HG03103 (cell line): ENCODE measurements at regions not wholly inside any gene's neighbourhood (a gene's known extent, or its start where the extent isn't known, plus 50 kb on each side); places are given as distances from the start of the nearest gene placed in this dataset.

ENCODE experiments used
- ATAC-seq: cut with Tn5 transposase; IDR thresholded peaks from one replicate; pipeline ENCODE4 v1.9.1; 2021; ENCODE audit warnings: low read depth; ENCODE audit not compliant: unreplicated experiment

DNA sequence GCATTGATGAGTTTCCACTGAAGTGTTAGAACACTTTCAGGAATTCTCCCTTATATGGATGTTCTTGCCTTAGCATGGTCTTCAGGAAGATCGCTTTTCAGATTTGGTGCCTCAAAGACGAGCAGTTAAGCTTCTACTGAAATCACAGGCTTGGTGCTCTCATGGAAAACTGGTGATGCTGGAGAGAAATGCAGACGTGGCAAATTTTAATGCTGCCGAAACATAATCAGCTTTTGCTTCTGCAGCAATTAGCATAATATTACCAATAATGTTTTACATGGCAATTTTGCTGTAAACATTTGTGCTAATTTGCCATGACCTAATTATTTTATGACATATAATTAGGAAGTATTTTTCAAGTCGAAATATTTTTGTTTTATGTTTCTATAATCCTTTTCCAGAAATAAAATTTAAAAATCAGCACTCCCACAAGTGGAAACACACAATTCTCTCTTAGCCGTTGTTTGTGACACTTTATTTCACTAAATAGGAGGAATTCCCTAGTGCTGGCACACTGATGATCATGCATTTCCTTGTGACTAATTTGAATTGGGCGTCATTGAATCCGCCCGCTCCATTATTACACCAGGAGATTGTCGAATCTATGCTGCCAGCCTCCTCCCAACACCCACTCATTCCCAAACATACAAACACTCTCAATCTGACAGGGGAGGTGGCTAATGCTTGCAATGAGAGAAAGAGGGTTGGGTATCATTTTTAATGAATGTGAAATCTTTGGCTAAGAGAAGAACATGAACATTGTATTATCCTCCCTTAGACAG is 506.8 kb upstream of the PPP2R3A start:
- no peak for ATAC-seq

DNA sequence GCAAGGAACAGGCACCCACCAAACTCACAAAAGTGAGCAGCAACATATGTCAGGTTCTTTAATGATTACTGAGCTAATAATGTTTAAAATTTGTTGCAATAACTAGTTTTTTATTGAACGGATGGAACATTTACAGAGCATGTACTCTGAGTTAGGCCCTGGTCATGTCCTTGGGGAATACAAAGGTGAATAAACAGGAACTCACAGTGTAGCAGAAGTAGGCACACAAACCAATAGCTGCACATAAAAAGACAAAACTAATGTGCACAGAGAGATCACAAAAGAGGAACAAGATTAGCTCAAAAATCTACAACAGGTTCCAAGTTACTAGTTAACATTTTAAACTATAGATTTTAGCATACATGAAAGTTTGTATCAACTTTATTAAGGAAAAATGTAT is 505.3 kb upstream of the PPP2R3A start:
- no peak for ATAC-seq

DNA sequence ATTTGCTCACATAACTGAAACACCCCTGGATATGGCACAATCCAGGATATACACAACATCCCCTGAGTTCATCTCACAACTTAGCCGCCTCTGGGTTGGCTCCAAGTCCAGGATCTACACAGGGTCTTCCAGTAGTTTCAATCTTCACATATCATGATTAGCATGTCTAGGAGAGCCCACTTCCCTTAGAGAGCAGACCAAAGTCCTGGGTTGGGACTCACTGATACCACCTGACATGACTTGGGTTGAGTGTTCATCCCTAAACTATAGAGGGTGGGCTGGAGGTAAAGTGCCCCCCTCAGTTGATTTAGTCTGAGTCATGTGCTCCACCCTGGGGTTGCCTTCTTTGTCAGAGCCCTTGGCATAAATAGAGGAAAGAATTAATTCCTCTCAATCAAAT is 493.6 kb upstream of the PPP2R3A start:
- ATAC-seq = no peak

DNA sequence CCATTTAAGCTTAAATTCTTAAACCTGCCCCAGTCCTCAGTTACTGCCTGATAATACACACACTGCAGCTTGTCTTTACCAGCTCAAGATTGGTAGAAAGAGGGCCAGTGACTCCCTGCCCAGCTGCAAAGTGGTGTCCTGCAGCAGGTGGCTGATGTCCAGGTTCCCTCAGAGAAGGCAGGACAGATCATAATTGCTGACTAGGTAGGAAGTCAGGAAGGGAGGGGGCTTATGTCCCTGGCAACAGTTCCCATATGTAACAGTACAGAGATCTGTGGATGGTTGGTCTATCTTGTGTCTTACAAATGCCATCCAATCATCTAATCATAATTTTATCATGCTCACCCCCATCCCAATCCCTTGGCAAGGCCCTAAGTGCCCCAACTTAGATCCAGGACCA is 492.1 kb upstream of the PPP2R3A start:
- no peak for ATAC-seq

DNA sequence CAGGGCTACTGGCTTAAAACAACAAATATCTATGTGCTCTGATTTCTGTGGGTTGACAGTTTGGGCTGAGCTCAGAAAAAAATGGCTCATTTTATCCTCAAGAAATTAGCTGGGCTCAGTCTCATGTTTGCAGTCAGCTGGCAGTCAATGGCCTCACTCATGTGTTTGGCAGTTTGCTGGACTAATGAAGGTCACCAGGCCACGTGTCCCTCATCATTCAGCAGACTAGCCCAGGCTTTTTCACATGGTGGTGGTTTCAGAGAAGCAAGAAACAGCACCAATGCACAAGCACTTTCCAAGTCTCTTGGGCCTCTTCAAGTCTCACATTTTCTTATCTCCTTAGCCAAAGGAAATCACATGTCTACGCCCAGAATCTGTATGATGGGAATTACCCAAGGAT is 478.3 kb upstream of the PPP2R3A start:
- ATAC-seq = no peak

DNA sequence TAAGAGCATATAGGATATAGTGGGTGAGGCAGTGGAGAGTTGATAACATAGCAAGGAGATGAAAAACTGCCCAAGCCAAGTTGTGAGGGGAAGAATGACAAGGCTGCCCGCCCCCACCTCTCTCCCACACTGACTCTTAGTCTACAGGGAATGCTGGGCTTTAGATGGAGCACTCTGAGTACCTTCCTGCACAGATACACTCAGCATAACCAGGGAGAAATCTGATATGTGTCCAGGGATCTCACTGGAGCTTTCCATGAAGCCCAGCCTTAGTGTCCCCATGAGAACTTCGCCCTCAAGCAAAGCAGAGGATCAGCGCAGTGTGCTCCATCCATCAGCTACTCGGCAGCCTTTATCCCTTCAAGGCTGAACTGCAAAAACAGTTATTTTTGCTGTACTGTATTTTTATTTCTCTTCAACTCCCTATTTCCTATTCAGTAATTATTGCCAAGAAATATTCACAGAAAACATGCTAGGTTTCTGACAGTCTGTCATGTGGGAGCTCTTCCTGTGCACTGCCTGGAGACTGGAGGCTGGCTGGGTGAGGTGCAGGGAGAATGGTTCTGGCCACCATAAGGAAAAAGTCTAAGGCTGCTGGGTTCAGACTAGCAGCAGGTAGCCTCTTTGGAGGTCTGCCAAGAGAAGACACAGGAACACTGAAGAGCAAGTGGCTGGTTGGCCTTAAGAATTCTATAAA is 475.2 kb upstream of the PPP2R3A start:
- no peak for ATAC-seq

DNA sequence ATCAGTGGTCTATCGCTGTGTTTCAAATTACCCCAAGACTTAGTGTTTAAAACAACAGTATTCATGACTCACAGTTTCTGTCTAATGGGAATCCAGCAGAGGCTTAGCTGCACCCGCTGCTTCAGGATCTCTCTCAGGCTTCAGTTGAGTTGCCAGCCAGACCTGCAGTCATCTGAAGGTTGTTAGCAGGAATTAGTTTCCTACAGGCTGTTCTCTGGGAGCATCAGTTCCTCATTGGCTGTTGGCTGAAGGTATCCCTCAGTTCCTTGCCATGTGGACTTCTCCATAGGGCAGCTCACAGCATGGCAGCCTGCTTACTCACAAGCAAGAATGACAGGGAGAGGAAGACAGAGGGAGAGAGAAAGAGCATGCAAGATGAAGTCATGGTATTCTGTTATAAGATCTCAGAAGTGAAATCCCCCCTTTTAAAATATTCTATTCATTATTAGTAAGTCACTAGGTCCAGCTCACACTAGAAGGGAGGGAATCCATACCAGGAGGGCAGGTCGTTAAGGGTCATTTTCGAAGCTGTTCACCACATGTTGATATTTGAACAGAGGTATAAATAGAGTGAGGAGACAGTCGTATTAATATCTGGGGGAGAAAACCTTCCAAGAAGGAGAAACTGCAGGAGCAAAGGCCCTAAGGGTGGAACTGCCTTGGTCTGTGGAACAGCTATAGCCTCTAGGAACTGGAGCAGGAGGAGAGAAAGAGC is 473.9 kb upstream of the PPP2R3A start:
- no peak for ATAC-seq

DNA sequence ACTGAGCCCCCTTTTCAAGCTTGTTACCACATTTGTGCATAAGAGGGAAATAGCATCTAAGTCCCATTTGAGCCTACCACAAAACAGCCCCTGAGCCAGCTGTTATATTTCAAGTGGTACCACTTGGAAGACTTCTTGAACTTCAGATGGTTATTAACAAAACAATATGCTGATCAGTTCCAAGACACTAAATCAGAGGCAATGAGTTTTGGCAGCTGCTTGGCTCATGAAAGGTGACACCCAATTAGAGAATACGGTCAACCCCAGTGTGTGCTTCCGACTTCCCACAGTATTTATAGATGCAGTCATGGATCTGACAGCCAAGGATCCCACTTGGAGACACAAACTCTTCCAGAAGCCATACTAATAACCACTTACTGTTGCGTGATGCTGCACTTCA is 469.6 kb upstream of the PPP2R3A start:
- no peak for ATAC-seq

DNA sequence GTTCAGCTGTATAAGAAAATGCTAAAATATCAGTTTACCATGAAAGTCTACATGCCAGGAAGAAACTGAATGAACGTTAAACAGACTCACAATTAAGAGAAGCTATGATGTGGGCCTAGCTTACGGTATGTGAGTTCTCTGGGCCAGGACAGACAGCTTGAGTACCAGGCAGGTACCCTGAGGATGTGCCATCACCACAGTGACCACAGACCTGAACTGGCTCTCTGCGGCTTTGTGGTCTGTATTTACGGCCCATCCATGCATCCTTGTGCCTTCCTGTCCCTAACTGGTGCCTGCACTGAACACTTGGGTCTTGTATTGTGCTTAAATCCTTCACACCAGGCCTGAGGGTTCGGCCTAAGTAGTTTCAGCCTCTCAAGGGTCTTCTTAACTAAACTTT is 467.5 kb upstream of the PPP2R3A start:
- ATAC-seq = no peak

DNA sequence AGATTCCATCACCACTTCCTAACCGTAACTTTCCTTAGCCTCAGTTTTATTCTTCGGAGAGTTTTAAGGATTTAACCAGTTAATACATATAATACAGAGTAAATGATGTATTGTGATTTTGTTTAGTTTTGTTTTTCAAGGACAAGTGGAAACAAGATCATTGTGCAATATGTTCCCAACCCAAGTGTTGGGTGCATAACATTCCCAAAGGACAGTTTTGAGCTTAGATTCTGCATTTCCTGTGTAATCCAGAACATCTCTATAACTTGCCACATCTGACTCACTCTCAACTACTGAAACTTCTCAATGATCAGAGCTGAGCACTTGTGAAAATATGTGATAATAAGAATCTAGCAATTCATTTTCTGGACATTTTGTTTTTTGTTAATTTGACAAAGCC is 466.1 kb upstream of the PPP2R3A start:
- no peak for ATAC-seq

DNA sequence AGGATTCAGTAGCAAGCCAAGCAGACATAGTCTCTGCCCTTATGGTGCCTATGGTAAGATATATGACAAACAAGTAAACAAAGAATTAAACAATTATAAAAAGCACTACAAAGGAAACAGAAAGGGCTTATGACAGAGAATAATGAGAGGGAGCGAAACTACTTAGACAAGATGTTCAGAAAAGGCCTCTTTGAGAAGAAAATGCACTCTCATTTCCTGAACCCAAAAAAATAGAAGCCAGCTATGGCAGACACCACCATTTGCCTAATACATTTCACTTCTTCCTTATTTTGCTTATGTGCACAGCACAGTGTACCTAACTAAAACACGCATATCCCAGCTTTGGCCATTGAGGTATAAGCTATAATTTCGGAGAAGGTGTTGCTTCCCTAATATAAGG is 465.5 kb upstream of the PPP2R3A start:
- no peak for ATAC-seq

DNA sequence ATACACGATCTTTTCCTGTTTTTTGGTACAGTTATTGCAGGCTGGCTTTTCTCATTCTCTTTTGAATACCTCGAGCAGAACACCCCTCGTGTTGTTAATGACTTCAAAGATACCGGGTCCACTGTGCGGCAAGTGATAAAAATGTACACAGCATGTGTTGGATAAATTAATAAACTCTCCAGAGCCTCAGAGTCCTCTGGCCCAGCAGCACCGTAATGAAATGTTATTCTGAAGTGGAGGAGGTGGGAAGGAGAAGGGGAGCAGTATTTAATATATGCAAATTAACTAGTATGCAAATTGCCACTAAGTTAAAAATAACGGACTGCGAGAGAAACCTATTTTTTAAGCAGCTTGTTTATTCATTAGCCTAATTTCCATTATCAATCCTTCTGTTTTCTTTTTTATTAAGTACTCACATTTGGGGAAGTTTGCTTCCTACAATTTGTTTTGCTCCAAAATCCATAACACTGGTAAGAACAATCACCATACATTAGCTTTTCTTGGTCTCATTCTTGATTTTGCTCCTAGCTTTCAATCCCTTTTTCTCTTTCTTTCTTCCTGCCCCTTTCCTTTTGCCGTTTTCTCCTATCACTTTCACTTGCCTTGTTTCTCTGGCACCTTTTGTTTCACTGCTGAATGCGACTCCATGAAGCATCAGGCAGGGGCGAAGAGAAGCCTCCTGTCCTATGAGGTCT is 462.3 kb upstream of the PPP2R3A start:
- no peak for ATAC-seq

DNA sequence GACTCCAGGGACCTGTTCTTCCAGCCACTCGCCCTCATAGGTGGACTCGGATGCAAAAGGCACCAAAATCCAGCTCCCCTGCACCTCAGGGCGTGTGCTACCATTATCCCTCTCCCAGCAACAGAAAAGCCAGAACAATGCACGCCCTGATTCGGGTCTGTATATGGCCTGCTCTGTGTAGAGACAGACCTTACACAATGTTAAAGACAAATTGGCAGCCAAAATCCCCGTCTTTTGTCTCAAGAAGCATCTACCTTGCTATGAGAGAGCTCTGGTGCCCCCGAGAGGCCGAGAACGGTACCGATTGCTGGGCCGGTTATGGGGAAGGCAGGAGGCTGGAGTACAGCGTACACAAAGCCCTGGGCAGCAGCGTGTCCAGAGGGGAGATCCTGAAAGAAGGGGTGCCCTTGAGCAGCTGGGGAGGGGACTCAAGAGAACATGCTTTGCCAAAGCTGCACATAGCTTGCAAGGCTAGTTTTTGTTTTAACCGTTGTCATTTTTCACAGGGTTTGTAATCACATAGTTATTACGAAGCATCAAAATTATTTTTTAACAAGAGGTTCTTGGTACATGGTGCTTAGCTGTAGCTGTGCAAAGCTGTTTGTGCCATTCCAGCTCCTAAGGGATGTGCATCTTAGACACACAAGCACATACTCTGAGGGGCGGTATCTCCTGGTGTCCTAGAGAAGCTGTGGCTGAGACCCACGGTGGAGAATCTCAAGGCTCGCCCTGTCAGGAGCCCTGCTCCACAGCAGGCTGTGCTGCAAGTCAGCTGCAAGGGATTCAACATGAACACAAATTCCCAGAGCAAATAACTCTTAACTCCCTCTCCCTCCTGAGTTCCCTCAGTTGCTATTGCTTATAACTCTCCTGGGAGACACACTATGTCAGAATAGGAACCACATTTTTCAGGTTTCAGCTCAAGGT is 461.5 kb upstream of the PPP2R3A start:
- no peak for ATAC-seq

DNA sequence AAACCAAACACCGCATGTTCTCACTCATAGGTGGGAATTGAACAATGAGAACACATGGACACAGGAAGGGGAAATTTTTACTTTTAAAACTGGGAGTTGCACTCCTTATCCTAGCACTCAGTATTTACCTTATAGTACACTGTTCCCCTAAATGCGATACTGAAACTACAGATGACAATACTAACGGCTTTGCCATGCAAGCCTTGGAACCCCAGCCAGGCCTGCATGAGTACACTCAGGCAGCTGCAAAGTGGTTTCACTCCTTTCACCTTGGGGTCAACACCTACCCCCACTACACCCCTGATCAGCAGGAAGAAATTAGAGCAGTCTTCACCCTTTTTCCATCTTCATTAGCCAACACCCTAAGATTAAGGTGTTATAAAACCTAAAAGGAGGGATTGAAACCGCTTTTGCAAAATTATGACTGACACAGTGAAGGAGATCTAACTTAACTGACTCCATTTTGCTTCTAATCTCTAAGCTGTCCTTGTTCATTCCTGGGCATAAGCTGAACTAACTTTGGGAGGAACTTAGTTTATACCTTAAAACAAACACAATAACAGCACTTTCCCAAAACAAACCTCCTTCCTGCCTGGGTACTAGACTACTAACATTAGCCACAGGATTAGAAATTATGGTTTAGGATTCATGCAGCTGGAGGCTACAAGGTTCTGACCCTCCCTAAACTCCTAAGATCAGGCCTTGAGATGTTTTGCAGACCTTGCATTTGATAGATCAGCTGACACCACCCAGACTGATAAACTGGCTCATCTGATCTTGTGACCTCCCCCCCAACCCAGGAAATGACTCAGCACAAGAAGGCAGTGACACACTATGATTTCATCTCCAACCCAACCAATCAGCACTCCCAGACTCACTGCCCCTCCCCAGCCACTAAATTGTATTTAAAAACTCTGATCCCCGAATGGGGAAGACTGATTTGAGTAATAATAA is 452.1 kb upstream of the PPP2R3A start:
- ATAC-seq = no peak

DNA sequence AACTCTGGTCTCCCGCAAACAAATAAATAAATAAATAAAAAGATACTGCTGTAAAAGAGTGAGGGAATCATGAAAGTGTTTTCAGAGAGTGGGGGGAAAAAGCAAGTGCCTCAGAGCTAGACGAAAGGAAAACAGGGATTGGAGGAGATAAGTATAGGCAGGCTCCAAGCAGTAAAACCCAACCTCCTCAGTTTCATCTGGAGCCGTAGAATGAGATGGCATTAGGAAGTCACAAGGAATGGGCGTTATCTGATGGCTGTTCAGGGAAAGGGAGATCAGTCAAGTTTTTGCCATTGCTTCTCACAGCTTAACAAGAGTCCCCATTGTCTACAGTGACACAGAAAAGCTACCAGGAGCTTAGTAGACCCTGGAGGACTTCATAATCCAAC is 451.5 kb upstream of the PPP2R3A start:
- no peak for ATAC-seq

DNA sequence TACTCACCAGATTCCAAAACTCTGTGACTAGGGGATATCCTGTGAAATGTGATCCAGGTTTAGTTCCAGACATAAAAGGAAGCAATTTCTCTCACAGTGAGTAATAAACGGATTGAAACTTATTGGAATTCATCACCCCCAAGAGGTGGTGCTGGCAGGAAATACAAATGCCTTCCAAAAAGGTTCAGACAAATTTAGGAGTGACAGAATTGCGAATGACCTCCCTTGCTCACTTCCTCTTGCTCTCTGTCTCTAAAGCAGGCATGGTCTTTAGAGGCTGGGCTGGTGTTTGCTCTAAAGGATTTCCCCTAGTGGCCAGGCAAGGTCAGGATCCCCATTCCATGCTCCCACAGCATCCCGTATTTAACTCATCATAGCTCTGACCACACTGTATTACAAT is 449.4 kb upstream of the PPP2R3A start:
- ATAC-seq = no peak

DNA sequence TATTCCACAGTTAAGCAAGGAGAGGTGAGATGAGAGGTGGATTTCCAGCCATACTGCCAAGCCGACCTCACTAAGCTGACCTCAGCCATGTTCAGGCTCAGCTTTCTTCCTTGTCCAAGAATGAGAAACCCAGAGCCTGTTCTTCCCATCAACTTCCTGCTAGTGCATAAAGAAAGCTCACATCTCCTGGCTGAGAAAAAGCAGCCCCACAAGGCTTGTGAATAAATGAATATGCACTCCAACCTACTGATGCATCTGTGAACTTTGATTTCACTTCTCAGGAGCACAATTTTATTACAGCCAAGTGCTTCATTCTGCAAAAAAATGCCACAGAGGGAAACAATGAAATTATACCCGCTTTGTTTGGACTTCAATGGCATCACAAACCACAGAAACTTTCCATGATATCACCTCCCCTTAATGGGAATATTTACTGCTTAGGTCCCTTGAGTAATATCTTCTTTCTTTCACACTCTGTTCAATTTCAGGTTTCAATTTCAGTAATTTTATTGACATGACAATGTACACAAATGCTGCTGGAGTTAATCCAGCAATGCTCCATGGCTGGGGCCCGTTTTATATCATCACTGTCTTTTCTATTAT is 437.0 kb upstream of the PPP2R3A start:
- no peak for ATAC-seq

DNA sequence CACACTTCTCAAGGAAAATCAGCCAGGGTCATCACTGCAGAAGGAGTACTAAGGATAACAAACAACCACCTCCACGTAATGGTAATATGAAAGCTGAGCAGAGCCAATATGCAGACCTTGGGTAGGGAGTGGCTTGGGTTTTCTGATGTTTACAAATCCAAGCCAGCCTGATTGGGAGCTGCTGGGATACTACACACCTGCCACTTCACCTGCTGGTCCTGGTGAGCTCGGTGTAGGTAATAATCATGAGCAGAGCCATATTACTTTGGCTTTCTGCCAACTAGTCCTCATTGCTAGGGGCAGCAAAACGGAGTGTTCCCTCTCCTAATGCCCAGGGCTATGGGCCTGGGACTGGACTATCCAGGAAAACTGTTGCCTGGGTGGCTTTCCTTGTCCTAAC is 433.5 kb upstream of the PPP2R3A start:
- no peak for ATAC-seq

DNA sequence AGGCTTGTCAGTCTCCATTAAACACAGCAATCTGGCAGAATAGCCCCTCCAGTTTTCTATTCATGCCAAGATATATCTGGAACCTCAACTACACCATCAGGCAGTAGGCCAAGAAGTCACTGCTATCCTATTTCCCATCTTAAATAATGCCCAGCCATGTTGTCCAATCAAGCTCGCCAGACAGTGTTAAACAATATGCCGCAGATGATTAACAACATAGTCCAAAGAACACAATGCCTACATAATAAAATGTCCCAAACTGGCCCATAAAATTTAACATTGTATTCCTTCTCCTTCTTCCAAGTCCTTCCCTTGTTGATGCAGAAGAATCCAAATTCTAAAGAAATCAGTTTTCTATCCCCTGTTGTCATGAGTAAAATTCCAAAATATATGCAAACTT is 427.4 kb upstream of the PPP2R3A start:
- ATAC-seq = no peak
